Neural cell (in vitro differentiated cells): ENCODE measurements at regions not wholly inside any gene's neighbourhood (a gene's known extent, or its start where the extent isn't known, plus 50 kb on each side); places are given as distances from the start of the nearest gene placed in this dataset.

Experiments used
- EP300 ChIP-seq: fragments of 450-650 bp; conservative IDR thresholded peaks from 2 replicates; pipeline ENCODE4 v1.6.1; 2014; ENCODE audit warnings: antibody characterized with exemption, mild to moderate bottlenecking, moderate library complexity; ENCODE audit not compliant: poor library complexity, severe bottlenecking
- EZH2 ChIP-seq: fragments of 200-600, 300-800 bp; shearing (Covaris generic), sonication (generic); IDR thresholded peaks from 2 replicates; pipeline ENCODE4 v1.6.1; 2014; ENCODE audit warnings: antibody characterized with exemption, low read length, borderline replicate concordance, mild to moderate bottlenecking; ENCODE audit not compliant: insufficient read depth, poor library complexity, severe bottlenecking
- MXI1 ChIP-seq: fragments of 450-650 bp; conservative IDR thresholded peaks from 2 replicates; pipeline ENCODE4 v1.6.1; 2014; ENCODE audit warnings: antibody characterized with exemption, mild to moderate bottlenecking; ENCODE audit not compliant: poor library complexity, severe bottlenecking
- POLR2AphosphoS5 ChIP-seq: IDR thresholded peaks from 2 replicates; pipeline ENCODE4 v1.6.1; 2012
- RAD21 ChIP-seq: fragments of 450-650 bp; conservative IDR thresholded peaks from 2 replicates; pipeline ENCODE4 v1.6.1; 2014; ENCODE audit warnings: antibody characterized with exemption, mild to moderate bottlenecking, moderate library complexity
- SMC3 ChIP-seq: fragments of 450-650 bp; conservative IDR thresholded peaks from 2 replicates; pipeline ENCODE4 v1.6.1; 2014; ENCODE audit warnings: antibody characterized with exemption, mild to moderate bottlenecking, moderate library complexity; ENCODE audit not compliant: poor library complexity
- TAF1 ChIP-seq: IDR thresholded peaks from 2 replicates; pipeline ENCODE4 v1.6.1; 2012; ENCODE audit warnings: low read depth
- TF ChIP-seq, protein P1 (sequence below): fragments of 450-650 bp; IDR thresholded peaks from 2 replicates; pipeline ENCODE4 v1.5.1; 2014; ENCODE audit warnings: antibody characterized with exemption, mild to moderate bottlenecking, moderate library complexity; ENCODE audit not compliant: poor library complexity, severe bottlenecking
- TF ChIP-seq, protein P2 (sequence below): IDR thresholded peaks from 2 replicates; pipeline ENCODE4 v1.6.1; 2012; ENCODE audit warnings: borderline replicate concordance

DNA sequence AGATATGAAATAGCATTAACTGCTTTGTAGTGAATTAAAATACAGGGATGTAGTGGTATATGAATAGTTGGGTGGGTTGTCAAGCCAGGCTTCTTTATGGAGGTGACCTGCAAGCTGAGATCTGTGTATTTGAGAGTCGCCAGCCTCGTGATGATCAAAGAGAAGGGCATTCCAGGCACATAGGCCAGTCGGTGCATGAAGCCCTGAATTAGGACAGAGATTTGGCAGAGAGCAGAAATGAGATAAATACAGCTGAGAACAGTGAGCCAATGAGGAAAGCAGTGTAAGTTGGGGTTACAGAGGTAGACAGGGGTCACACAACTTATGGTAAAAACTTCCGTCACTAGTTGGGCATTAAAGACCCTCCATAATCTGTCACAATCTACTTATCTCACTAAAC, 641.9 kb downstream of the OTOL1 start:
- TF ChIP-seq, protein P1, sequence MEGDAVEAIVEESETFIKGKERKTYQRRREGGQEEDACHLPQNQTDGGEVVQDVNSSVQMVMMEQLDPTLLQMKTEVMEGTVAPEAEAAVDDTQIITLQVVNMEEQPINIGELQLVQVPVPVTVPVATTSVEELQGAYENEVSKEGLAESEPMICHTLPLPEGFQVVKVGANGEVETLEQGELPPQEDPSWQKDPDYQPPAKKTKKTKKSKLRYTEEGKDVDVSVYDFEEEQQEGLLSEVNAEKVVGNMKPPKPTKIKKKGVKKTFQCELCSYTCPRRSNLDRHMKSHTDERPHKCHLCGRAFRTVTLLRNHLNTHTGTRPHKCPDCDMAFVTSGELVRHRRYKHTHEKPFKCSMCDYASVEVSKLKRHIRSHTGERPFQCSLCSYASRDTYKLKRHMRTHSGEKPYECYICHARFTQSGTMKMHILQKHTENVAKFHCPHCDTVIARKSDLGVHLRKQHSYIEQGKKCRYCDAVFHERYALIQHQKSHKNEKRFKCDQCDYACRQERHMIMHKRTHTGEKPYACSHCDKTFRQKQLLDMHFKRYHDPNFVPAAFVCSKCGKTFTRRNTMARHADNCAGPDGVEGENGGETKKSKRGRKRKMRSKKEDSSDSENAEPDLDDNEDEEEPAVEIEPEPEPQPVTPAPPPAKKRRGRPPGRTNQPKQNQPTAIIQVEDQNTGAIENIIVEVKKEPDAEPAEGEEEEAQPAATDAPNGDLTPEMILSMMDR: no peak
- TF ChIP-seq EP300 (no peak), EZH2 (no peak), MXI1 (no peak), TAF1 (no peak), POLR2AphosphoS5 (no peak), RAD21 (no peak), SMC3 (no peak)
- TF ChIP-seq, protein P2, sequence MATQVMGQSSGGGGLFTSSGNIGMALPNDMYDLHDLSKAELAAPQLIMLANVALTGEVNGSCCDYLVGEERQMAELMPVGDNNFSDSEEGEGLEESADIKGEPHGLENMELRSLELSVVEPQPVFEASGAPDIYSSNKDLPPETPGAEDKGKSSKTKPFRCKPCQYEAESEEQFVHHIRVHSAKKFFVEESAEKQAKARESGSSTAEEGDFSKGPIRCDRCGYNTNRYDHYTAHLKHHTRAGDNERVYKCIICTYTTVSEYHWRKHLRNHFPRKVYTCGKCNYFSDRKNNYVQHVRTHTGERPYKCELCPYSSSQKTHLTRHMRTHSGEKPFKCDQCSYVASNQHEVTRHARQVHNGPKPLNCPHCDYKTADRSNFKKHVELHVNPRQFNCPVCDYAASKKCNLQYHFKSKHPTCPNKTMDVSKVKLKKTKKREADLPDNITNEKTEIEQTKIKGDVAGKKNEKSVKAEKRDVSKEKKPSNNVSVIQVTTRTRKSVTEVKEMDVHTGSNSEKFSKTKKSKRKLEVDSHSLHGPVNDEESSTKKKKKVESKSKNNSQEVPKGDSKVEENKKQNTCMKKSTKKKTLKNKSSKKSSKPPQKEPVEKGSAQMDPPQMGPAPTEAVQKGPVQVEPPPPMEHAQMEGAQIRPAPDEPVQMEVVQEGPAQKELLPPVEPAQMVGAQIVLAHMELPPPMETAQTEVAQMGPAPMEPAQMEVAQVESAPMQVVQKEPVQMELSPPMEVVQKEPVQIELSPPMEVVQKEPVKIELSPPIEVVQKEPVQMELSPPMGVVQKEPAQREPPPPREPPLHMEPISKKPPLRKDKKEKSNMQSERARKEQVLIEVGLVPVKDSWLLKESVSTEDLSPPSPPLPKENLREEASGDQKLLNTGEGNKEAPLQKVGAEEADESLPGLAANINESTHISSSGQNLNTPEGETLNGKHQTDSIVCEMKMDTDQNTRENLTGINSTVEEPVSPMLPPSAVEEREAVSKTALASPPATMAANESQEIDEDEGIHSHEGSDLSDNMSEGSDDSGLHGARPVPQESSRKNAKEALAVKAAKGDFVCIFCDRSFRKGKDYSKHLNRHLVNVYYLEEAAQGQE: no peak
